GM21576 (cell line): ENCODE measurements at regions not wholly inside any gene's neighbourhood (a gene's known extent, or its start where the extent isn't known, plus 50 kb on each side); places are given as distances from the start of the nearest gene placed in this dataset.

ENCODE experiments used
- ATAC-seq: cut with Tn5 transposase; IDR thresholded peaks from one replicate; pipeline ENCODE4 v1.9.1; 2021; ENCODE audit warnings: mild to moderate bottlenecking, moderate library complexity; ENCODE audit not compliant: unreplicated experiment

- peak; percentile 82 for ATAC-seq
Measured at GRCh38 chr3:28726840-28727239, 378.2 kb upstream of the AZI2 start.

- ATAC-seq, result no peak
Measured at GRCh38 chr3:28727307-28727706, 378.7 kb upstream of the AZI2 start.

GRCh38 chr3:28738425-28738824 lies 389.8 kb upstream of the AZI2 start:
- ATAC-seq, result no peak

- ATAC-seq, result no peak
Measured at GRCh38 chr3:28739647-28740046, 391.0 kb upstream of the AZI2 start.

GRCh38 chr3:28743271-28743670 lies 394.6 kb upstream of the AZI2 start:
- ATAC-seq, result no peak

GRCh38 chr3:28743831-28744230 lies 395.2 kb upstream of the AZI2 start:
- ATAC-seq, result no peak

GRCh38 chr3:28745436-28745835 lies 396.8 kb upstream of the AZI2 start:
- no peak for ATAC-seq

GRCh38 chr3:28745916-28746617 lies 397.4 kb upstream of the AZI2 start:
- no peak for ATAC-seq

GRCh38 chr3:28746990-28747389 lies 398.4 kb upstream of the AZI2 start:
- no peak for ATAC-seq

- ATAC-seq, result no peak
Measured at GRCh38 chr3:28751864-28752263, 403.2 kb upstream of the AZI2 start.

GRCh38 chr3:28752290-28752689 lies 403.7 kb upstream of the AZI2 start:
- no peak for ATAC-seq

- no peak for ATAC-seq
Measured at GRCh38 chr3:28756056-28756455, 407.4 kb upstream of the AZI2 start.

- ATAC-seq, result no peak
Measured at GRCh38 chr3:28758115-28758514, 409.5 kb upstream of the AZI2 start.

- no peak for ATAC-seq
Measured at GRCh38 chr3:28761375-28761774, 412.8 kb upstream of the AZI2 start.

- ATAC-seq, result no peak
Measured at GRCh38 chr3:28765194-28765593, 416.6 kb upstream of the AZI2 start.

- no peak for ATAC-seq
Measured at GRCh38 chr3:28768439-28768838, 419.8 kb upstream of the AZI2 start.

- ATAC-seq, result no peak
Measured at GRCh38 chr3:28777806-28778475, 429.3 kb upstream of the AZI2 start.

GRCh38 chr3:28780480-28780879 lies 431.9 kb upstream of the AZI2 start:
- ATAC-seq, result no peak

- ATAC-seq, result no peak
Measured at GRCh38 chr3:28781053-28781452, 432.4 kb upstream of the AZI2 start.

GRCh38 chr3:28786446-28786845 lies 437.8 kb upstream of the AZI2 start:
- no peak for ATAC-seq

- no peak for ATAC-seq
Measured at GRCh38 chr3:28788571-28788970, 439.9 kb upstream of the AZI2 start.

- ATAC-seq, result no peak
Measured at GRCh38 chr3:28791713-28792255, 443.2 kb upstream of the AZI2 start.
